ENCODE measurements at regions not wholly inside any gene's neighbourhood (a gene's known extent, or its start where the extent isn't known, plus 50 kb on each side); places are given as distances from the start of the nearest gene placed in this dataset.

GRCh38 chr7:144903201-144903600 lies 67.3 kb upstream of the TPK1 start:
- TF ChIP-seq EZH2 (IDR thresholded peaks at IDR 0.05; ENCODE audit: borderline replicate concordance) (no peak), EZH2phosphoT487 (IDR thresholded peaks at IDR 0.05; ENCODE audit: low read depth, severe bottlenecking, unreplicated experiment) (no peak), CTCF (IDR thresholded peaks at IDR 0.05; ENCODE audit: poor library complexity) (no peak)
- Histone ChIP-seq H3K4me1 (ENCODE audit: insufficient read depth) (no peaks in the 10 kb centered on the region), H3K4me3 (no peak overlapping the region), H3K9me2 (replicated peaks; ENCODE audit: insufficient read depth) (no peaks in the 10 kb centered on the region), H2AFZ (no peak overlapping the region), H3K9me3 (ENCODE audit: low read depth) (no peaks in the 10 kb centered on the region), H4K20me1 (ENCODE audit: insufficient read depth, poor library complexity, severe bottlenecking) (no peaks in the 10 kb centered on the region), H3K27ac (no peak overlapping the region), H3K36me3 (replicated peaks; ENCODE audit: insufficient read depth, low read depth) (no peaks in the 10 kb centered on the region), H3K27me3 (no peaks in the 10 kb centered on the region), H3K4me2 (no peak overlapping the region), H3K79me2 (no peaks in the 10 kb centered on the region)
- WGBS (ENCODE audit: low lambda C conversion rate, missing lambda C conversion rate) = 95% methylated on average over 3 of the region's 3 CpGs
- DNase-seq (ENCODE audit: low spot score) = no peak

- DNase-seq (ENCODE audit: low spot score) = no peak
- H4K20me1 ChIP-seq (ENCODE audit: insufficient read depth, poor library complexity, severe bottlenecking) = no peaks in the 10 kb centered on the region
- H3K79me2 ChIP-seq = no peaks in the 10 kb centered on the region
- H3K27me3 ChIP-seq = no peaks in the 10 kb centered on the region
- H3K4me3 ChIP-seq = no peak overlapping the region
- no peak overlapping the region for H2AFZ ChIP-seq
- H3K9me3 ChIP-seq (ENCODE audit: low read depth) = no peaks in the 10 kb centered on the region
- no peak overlapping the region for H3K4me2 ChIP-seq
- no peak overlapping the region for H3K27ac ChIP-seq
- no peaks in the 10 kb centered on the region for H3K4me1 ChIP-seq (ENCODE audit: insufficient read depth)
- no peaks in the 10 kb centered on the region for H3K36me3 ChIP-seq (replicated peaks; ENCODE audit: insufficient read depth, low read depth)
- TF ChIP-seq CTCF (IDR thresholded peaks at IDR 0.05; ENCODE audit: poor library complexity) (no peak), EZH2phosphoT487 (IDR thresholded peaks at IDR 0.05; ENCODE audit: low read depth, severe bottlenecking, unreplicated experiment) (no peak), EZH2 (IDR thresholded peaks at IDR 0.05; ENCODE audit: borderline replicate concordance) (no peak)
- H3K9me2 ChIP-seq (replicated peaks; ENCODE audit: insufficient read depth) = no peaks in the 10 kb centered on the region
- WGBS (ENCODE audit: low lambda C conversion rate, missing lambda C conversion rate) = 84% methylated on average over 3 of the region's 3 CpGs
Observed at GRCh38 chr7:144892761-144893160, 56.9 kb upstream of the TPK1 start.
